ENCODE measurements at regions not wholly inside any gene's neighbourhood (a gene's known extent, or its start where the extent isn't known, plus 50 kb on each side); places are given as distances from the start of the nearest gene placed in this dataset.

- H3K4me3 ChIP-seq (ENCODE audit: low read length): no peak overlapping the region
These were observed 55.7 kb downstream of the CXCR4 start for GRCh38 chr2:136062066-136062837.

GRCh38 chr2:136060416-136060815 is 57.5 kb downstream of the CXCR4 start:
- H3K4me3 Mint-ChIP-seq: no peak overlapping the region
- H3K4me1 Mint-ChIP-seq: peaks cover 15% of the 10 kb centered on the region
- H3K27ac Mint-ChIP-seq: no peak overlapping the region
- Histone ChIP-seq H3K9me3 (ENCODE audit: control insufficient read depth, low read length) (no peaks in the 10 kb centered on the region), H3K27ac (ENCODE audit: low read depth, low read length) (no peak overlapping the region), H3K27me3 (ENCODE audit: control insufficient read depth, insufficient read depth, low read length, poor library complexity, severe bottlenecking) (no peaks in the 10 kb centered on the region), H3K36me3 (ENCODE audit: control insufficient read depth, insufficient read depth, low read length) (no peaks in the 10 kb centered on the region), H3K4me3 (ENCODE audit: low read length) (no peak overlapping the region), H3K4me1 (ENCODE audit: control insufficient read depth, insufficient read depth, low read length) (no peaks in the 10 kb centered on the region), H3K9ac (ENCODE audit: extremely low read depth, low read length, poor library complexity, severe bottlenecking) (no peak overlapping the region)
- 75% methylated on average over 3 of the region's 3 CpGs for WGBS, 2 experiments (ENCODE audit: insufficient coverage in 1 of 2, insufficient read length in 1 of 2)
- no peak for TF ChIP-seq CTCF (conservative IDR thresholded peaks at IDR 0.05)
- DNase-seq: no peak
- no peaks in the 10 kb centered on the region for H3K9me3 Mint-ChIP-seq
- no peaks in the 10 kb centered on the region for H3K36me3 Mint-ChIP-seq (ENCODE audit: low read depth)
- H3K27me3 Mint-ChIP-seq (ENCODE audit: insufficient read depth): peaks cover 8% of the 10 kb centered on the region

More at GRCh38 chr2:136062066-136062837, 55.7 kb downstream of the CXCR4 start:
- no peak overlapping the region for H3K9ac ChIP-seq (ENCODE audit: extremely low read depth, low read length, poor library complexity, severe bottlenecking)
- WGBS, 2 experiments (ENCODE audit: insufficient coverage in 1 of 2, insufficient read length in 1 of 2): 69 to 71% methylated on average over 4 of the region's 4 CpGs
- H3K4me3 Mint-ChIP-seq: no peak overlapping the region
- no peaks in the 10 kb centered on the region for H3K36me3 Mint-ChIP-seq (ENCODE audit: low read depth)
- H3K9me3 Mint-ChIP-seq: no peaks in the 10 kb centered on the region
- no peaks in the 10 kb centered on the region for H3K9me3 ChIP-seq (ENCODE audit: control insufficient read depth, low read length)
- H3K27ac ChIP-seq (ENCODE audit: low read depth, low read length): no peak overlapping the region
- DNase-seq: no peak
- no peaks in the 10 kb centered on the region for H3K27me3 ChIP-seq (ENCODE audit: control insufficient read depth, insufficient read depth, low read length, poor library complexity, severe bottlenecking)
- H3K36me3 ChIP-seq (ENCODE audit: control insufficient read depth, insufficient read depth, low read length): no peaks in the 10 kb centered on the region
- TF ChIP-seq CTCF (conservative IDR thresholded peaks at IDR 0.05): no peak
- H3K4me1 ChIP-seq (ENCODE audit: control insufficient read depth, insufficient read depth, low read length): no peaks in the 10 kb centered on the region
- H3K4me1 Mint-ChIP-seq: peaks cover 21% of the 10 kb centered on the region
- no peak overlapping the region for H3K27ac Mint-ChIP-seq
- H3K27me3 Mint-ChIP-seq (ENCODE audit: insufficient read depth): peaks cover 5% of the 10 kb centered on the region

- Histone ChIP-seq H3K36me3 (ENCODE audit: control insufficient read depth, insufficient read depth, low read length) (no peaks in the 10 kb centered on the region), H3K9ac (ENCODE audit: extremely low read depth, low read length, poor library complexity, severe bottlenecking) (no peak overlapping the region), H3K4me3 (ENCODE audit: low read length) (no peak overlapping the region), H3K4me1 (ENCODE audit: control insufficient read depth, insufficient read depth, low read length) (no peaks in the 10 kb centered on the region), H3K27me3 (ENCODE audit: control insufficient read depth, insufficient read depth, low read length, poor library complexity, severe bottlenecking) (no peaks in the 10 kb centered on the region), H3K27ac (ENCODE audit: low read depth, low read length) (no peak overlapping the region), H3K9me3 (ENCODE audit: control insufficient read depth, low read length) (no peaks in the 10 kb centered on the region)
- H3K27me3 Mint-ChIP-seq (ENCODE audit: insufficient read depth): peaks cover 10% of the 10 kb centered on the region
- no peaks in the 10 kb centered on the region for H3K9me3 Mint-ChIP-seq
- H3K27ac Mint-ChIP-seq: no peak overlapping the region
- no peak overlapping the region for H3K4me3 Mint-ChIP-seq
- H3K4me1 Mint-ChIP-seq: peaks cover 14% of the 10 kb centered on the region
- DNase-seq: no peak
- TF ChIP-seq CTCF (conservative IDR thresholded peaks at IDR 0.05): no peak
- WGBS, 2 experiments (ENCODE audit: insufficient coverage in 1 of 2, insufficient read length in 1 of 2): 92% methylated on average over 1 of the region's 1 CpG; no CpG with 5 or more reads in 1 of the 2 experiments
- H3K36me3 Mint-ChIP-seq (ENCODE audit: low read depth): no peaks in the 10 kb centered on the region
These were observed 58.9 kb downstream of the CXCR4 start for GRCh38 chr2:136059036-136059472.
